Astrocyte of the spinal cord (primary cell): ENCODE measurements at regions not wholly inside any gene's neighbourhood (a gene's known extent, or its start where the extent isn't known, plus 50 kb on each side); places are given as distances from the start of the nearest gene placed in this dataset.

ENCODE experiments used
- DNase-seq: peaks from one replicate; pipeline ENCODE4 v3.0.0; 2011; ENCODE audit warnings: low read depth, low spot score
- H3K4me3 ChIP-seq: 2 replicates; pipeline ENCODE4 v1.5.1; 2011; ENCODE audit warnings: low read depth, mild to moderate bottlenecking, low read length, moderate library complexity
- CTCF ChIP-seq: IDR thresholded peaks from 2 replicates; pipeline ENCODE4 v1.5.1; 2012; ENCODE audit warnings: low read depth, mild to moderate bottlenecking, low read length, inconsistent platforms
- in situ Hi-C: cut with HindIII; loops from 2 replicates; pipeline ENCODE4 v1.10.0; 2017; ENCODE audit warnings: low sequenced_read_pairs

GRCh38 chr2:566379-567313 is 110.6 kb downstream of the TMEM18 start:
- in situ Hi-C loops = no loop called here
- no peak for DNase-seq
- no peak overlapping the region for H3K4me3 ChIP-seq
- no peak for TF ChIP-seq CTCF

- in situ Hi-C loops = no loop called here
- no peak for DNase-seq
- H3K4me3 ChIP-seq = no peak overlapping the region
- TF ChIP-seq CTCF = no peak
These were observed 112.6 kb downstream of the TMEM18 start for GRCh38 chr2:564471-565181.

DNA sequence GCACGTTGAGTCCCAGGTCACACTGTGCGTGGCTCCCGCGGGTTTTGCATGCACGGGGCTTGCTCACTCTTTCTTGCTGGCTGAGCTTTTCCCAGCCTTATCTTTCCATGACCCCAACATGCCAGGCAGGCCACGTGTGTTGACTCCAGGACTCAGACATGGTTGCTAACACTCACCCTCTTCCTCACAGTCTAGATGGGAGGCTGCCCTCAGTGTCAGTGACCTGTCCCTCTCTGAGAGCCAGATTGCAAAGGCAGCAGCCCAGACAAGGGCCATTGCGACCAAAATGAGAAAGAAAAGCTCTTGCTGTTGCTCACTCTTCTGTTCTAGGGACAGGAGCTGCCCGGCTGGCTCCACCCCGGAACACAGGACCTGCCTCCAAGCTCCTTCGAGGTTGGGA is 113.7 kb downstream of the TMEM18 start:
- no peak for TF ChIP-seq CTCF
- no peak for DNase-seq
- in situ Hi-C loops = no loop called here
- no peak overlapping the region for H3K4me3 ChIP-seq

DNA sequence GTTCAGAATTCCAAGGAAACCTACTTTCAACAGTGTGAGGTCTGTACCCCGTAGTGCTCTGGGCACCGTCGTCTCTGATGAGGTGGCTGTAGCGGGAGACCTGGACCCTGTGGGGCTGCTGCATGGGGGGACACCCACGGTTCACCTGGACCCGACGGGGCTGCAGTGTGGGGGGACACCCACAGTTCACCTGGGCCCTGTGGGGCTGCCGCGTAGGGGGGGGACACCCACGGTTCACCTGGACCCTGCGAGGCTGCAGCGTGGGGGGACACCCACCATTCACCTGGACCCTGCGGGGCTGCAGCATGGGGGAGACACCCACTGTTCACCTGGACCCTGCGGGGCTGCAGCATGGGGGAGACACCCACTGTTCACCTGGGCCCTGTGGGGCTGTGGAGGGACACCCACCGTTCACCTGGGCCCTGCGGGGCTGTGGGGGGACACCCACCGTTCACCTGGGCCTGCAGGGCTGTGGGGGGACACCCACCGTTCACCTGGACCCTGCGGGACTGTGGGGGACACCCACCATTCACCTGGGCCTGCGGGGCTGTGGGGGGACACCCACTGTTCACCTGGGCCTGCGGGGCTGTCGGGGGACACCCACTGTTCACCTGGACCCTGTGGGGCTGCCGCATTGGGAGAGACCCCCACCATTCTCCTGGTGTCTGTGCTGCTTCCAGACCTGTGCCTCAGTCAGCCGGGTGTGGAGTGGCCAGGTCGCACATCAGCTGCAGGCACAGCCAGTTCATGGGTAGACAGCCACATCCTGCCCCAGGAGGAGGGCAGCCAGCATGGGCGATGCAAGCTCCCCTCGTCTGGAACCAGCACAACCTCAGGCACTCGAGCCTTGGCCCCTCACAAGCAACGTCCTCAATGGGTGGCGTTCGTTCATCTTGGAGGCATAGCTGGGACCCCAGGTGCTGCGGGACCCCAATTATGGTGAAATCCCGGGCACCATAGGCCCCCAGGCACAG is 114.5 kb downstream of the TMEM18 start:
- in situ Hi-C loops = no loop called here
- TF ChIP-seq CTCF = no peak
- no peak for DNase-seq
- H3K4me3 ChIP-seq = no peak overlapping the region

GRCh38 chr2:558879-559278 is 118.3 kb downstream of the TMEM18 start:
- no peak for TF ChIP-seq CTCF
- no peak for DNase-seq
- no peak overlapping the region for H3K4me3 ChIP-seq
- in situ Hi-C loops = no loop called here

DNA sequence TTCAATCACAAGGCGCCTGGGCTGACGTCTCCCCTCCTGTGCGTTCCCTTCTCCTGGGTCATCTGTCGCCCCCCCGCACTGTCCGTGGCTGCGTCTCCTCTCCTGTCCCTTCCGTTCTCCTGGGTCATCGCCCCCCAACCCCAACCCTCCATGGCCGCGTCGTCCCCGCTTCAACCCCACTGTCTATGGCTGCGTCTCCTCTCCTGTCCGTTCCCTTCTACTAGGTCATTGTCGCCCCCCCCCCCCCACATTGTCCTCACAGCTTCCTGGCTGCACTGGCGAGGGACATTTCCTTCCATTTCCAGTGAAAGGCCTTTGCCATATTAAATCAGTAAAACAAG is 118.9 kb downstream of the TMEM18 start:
- no peak for DNase-seq
- H3K4me3 ChIP-seq = no peak overlapping the region
- in situ Hi-C loops = no loop called here
- no peak for TF ChIP-seq CTCF
